ENCODE measurements at regions not wholly inside any gene's neighbourhood (a gene's known extent, or its start where the extent isn't known, plus 50 kb on each side); places are given as distances from the start of the nearest gene placed in this dataset.

DNA sequence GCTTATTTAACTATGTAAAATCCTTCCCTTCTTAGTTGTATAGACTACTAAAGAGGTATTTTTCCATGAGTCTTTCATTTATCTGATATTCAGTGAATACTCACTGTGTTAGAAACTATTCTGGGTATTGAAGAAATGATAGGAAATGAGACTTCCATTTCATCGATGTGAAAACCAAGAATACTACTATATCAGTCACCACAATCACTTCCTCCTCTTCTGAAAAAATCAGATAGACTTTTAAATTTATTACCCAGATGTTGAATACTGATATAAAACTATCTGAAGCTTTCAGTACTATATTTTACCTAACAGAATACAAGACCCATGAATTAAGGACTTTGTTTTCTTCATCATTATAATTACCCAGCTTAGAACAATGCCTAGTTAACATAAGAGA, 1801.1 kb upstream of the CELF4 start:
- DNase-seq (ENCODE audit: low read depth): no peak
- TF ChIP-seq, protein P1, sequence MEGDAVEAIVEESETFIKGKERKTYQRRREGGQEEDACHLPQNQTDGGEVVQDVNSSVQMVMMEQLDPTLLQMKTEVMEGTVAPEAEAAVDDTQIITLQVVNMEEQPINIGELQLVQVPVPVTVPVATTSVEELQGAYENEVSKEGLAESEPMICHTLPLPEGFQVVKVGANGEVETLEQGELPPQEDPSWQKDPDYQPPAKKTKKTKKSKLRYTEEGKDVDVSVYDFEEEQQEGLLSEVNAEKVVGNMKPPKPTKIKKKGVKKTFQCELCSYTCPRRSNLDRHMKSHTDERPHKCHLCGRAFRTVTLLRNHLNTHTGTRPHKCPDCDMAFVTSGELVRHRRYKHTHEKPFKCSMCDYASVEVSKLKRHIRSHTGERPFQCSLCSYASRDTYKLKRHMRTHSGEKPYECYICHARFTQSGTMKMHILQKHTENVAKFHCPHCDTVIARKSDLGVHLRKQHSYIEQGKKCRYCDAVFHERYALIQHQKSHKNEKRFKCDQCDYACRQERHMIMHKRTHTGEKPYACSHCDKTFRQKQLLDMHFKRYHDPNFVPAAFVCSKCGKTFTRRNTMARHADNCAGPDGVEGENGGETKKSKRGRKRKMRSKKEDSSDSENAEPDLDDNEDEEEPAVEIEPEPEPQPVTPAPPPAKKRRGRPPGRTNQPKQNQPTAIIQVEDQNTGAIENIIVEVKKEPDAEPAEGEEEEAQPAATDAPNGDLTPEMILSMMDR (conservative IDR thresholded peaks at IDR 0.05; ENCODE audit: low read depth, low read length): no peak
- H3K4me3 ChIP-seq (ENCODE audit: low read depth, low read length): no peak overlapping the region

DNA sequence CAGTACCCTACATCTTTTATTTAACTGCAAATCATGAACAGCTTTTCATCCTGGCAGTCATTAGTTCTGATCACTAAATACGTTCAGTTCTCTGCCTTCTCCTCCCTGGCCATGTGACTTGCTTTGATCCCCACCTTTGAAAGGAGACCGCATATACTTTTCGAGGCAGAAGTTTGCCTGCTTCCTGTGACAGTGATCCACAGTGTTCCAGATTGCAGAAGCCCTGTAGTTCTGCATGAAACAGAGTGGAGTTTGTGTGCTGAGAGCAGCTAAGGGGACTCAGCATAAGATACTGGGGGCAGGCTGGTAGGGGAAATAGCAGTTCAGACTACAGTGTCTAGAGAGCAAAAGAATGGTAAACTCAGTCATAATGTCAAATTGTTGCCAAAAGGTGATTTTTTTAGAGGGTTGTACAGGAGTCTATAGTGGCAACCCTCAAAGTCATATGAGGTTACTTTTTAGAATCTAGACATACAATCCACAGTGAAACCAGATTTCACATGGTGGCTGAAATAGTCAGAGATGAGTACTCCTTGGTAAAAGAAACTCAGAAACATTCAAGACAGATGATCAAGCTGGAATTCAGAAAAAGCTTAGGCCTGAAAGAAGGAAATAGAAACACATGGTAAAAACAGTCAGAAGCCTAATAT, 1800.4 kb upstream of the CELF4 start:
- no peak for DNase-seq (ENCODE audit: low read depth)
- H3K4me3 ChIP-seq (ENCODE audit: low read depth, low read length): no peak overlapping the region
- TF ChIP-seq, protein P1 (conservative IDR thresholded peaks at IDR 0.05; ENCODE audit: low read depth, low read length): no peak

DNA sequence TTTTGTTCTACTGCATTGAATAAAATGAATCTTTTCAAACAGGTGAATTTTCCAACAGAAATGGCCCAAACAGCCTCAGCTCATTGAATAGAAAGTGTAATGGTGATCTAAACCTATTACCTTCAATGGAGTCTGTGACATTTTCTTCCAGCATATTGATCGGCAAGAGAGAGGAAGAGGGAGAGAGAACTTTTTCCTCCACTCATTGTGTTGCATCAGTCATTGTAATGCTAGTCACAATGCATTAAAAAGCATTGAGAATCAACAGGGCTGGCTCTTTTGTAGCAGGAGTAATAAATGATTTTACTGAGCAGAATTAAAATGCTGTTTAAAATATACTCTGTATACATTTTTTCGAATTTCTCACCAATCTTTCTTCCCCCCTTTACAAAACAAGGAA, 1794.5 kb upstream of the CELF4 start:
- H3K4me3 ChIP-seq (ENCODE audit: low read depth, low read length): no peak overlapping the region
- TF ChIP-seq, protein P1 (conservative IDR thresholded peaks at IDR 0.05; ENCODE audit: low read depth, low read length): no peak
- no peak for DNase-seq (ENCODE audit: low read depth)

DNA sequence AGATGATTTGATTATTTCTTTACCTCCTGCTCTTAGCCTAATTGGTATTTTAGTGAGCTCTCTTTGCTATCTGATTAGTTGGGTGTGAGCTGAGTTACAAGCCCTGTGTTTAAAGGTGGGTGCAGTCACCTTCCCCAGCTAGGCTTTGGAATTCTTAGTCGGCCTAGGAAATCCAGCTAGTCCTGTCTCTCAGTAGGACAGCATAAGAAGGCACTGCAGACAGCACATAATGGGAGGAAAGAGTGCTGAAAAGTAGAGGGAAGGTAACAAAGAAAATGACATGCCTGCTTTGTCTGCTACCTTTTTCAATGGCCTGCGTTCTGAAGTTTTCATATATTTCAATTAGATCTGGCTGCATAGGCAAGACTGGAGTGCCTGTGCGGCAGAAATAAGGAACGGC, 1794.0 kb upstream of the CELF4 start:
- TF ChIP-seq, protein P1 (conservative IDR thresholded peaks at IDR 0.05; ENCODE audit: low read depth, low read length): no peak
- DNase-seq (ENCODE audit: low read depth): no peak
- no peak overlapping the region for H3K4me3 ChIP-seq (ENCODE audit: low read depth, low read length)

DNA sequence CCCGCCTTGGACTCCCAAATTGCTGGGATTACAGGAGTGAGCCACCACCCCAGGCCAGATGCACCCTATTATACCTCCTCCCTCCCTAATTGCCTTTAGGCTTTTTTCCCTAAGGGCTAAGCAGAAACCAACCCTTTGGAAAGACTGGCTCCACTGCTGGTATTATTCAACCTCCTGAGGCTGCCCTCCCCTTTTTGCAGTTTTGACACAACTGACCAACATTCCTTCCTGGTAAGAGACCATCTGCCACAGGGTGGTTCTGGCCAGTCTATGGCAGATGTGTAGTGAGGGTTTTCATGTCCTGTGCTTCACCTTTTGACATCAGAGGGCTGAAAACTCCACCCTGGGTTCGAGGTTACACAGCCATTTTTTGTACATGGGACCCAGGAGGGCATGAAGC, 1785.3 kb upstream of the CELF4 start:
- DNase-seq (ENCODE audit: low read depth): no peak
- H3K4me3 ChIP-seq (ENCODE audit: low read depth, low read length): no peak overlapping the region
- TF ChIP-seq, protein P1 (conservative IDR thresholded peaks at IDR 0.05; ENCODE audit: low read depth, low read length): no peak

DNA sequence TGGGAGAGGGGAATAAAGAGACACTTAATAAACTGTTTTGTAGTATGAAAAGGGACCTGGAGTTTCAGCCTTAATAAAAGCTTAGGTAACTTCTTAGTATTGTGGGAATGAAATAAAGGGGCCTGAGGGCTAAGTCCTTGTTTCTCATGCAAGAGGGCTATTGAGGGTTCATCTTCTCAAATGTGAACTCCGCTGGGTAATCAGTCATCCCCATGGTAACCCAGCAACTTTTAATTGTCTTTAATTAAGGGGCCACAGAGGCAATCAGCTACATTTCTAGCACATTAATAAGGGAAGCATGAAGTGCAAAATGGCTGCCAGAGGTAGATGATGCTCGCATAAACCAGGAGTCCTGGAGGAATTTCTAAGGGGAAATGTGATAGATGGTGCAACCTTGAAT, 1784.2 kb upstream of the CELF4 start:
- DNase-seq (ENCODE audit: low read depth): no peak
- TF ChIP-seq, protein P1 (conservative IDR thresholded peaks at IDR 0.05; ENCODE audit: low read depth, low read length): no peak
- H3K4me3 ChIP-seq (ENCODE audit: low read depth, low read length): no peak overlapping the region

DNA sequence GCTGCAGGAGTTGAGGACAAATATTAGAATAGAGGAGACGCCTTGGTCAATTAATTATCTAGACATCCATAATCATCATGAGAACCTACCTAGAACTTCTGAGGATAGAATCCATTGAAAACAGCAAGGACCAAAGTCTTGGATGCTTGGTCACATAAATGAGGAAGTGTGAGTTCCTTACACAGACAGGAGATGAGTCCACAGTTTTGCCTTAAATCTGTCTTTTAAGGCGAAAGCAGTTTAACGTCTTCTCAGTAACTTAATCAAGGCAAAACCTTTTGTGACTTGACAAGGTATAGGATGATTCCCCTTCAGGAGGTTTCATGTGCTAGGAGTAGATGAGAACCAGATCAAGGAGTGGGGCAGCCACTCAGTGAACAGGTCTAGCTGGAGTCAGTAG, 1783.2 kb upstream of the CELF4 start:
- DNase-seq (ENCODE audit: low read depth): no peak
- H3K4me3 ChIP-seq (ENCODE audit: low read depth, low read length): no peak overlapping the region
- TF ChIP-seq, protein P1 (conservative IDR thresholded peaks at IDR 0.05; ENCODE audit: low read depth, low read length): no peak
